Heart left ventricle (tissue), 16 donors: ENCODE measurements at regions not wholly inside any gene's neighbourhood (a gene's known extent, or its start where the extent isn't known, plus 50 kb on each side); places are given as distances from the start of the nearest gene placed in this dataset.

Experiments
- ATAC-seq, 4 donors: fragments of 200-7000 bp; cut with Tn5 transposase; one replicate each; pipeline ENCODE4 v1.9.1; 2020 to 2022; ENCODE audit warnings: moderate library complexity in 4 of 4, mild to moderate bottlenecking in 3 of 4, moderate number of reproducible peaks in 1 of 4
- DNase-seq, 5 donors: peaks; one replicate each; pipeline ENCODE4 v3.0.0-alpha.2; 2020
- H3K27ac ChIP-seq, 12 donors: fragments of 200-600 bp; sonication (generic) in 4 of 12; one replicate each; pipeline versions ENCODE4 v1.5.0 to v1.8.0; 2016 to 2022; ENCODE audit warnings: mild to moderate bottlenecking in 2 of 12
- H3K27me3 ChIP-seq, 9 donors: fragments of 200-600 bp; sonication (generic) in 2 of 9; one replicate each; pipeline versions ENCODE4 v1.5.1 to v1.8.0; 2016 to 2022; ENCODE audit warnings: mild to moderate bottlenecking in 3 of 9
- H3K36me3 ChIP-seq, 9 donors: fragments of 200-600 bp; sonication (generic) in 2 of 9; one replicate each; pipeline versions ENCODE4 v1.5.0 to v1.8.0; 2018 to 2022; ENCODE audit warnings: mild to moderate bottlenecking in 2 of 9
- H3K4me1 ChIP-seq, 12 donors: fragments of 200-600 bp; sonication (generic) in 4 of 12; one replicate each; pipeline versions ENCODE4 v1.5.0 to v1.8.0; 2016 to 2022; ENCODE audit warnings: mild to moderate bottlenecking in 3 of 12
- H3K4me3 ChIP-seq, 12 donors: fragments of 200-600 bp; sonication (generic) in 4 of 12; one replicate each; pipeline versions ENCODE4 v1.5.0 to v1.8.0; 2017 to 2022; ENCODE audit warnings: mild to moderate bottlenecking in 9 of 12, moderate library complexity in 4 of 12
- H3K9me3 ChIP-seq, 12 donors: fragments of 200-600 bp; sonication (generic) in 4 of 12; one replicate each; pipeline versions ENCODE4 v1.5.0 to v1.8.0; 2016 to 2022; ENCODE audit warnings: mild to moderate bottlenecking in 1 of 12
- CTCF ChIP-seq, 12 donors: fragments of 200-600 bp; sonication (generic) in 4 of 12; IDR thresholded peaks; one replicate each; pipeline versions ENCODE4 v1.5.0 to v1.8.0; 2018 to 2022; ENCODE audit warnings: antibody characterized with exemption in 12 of 12, mild to moderate bottlenecking in 5 of 12
- POLR2A ChIP-seq, 2 donors: fragments of 450-650 bp; IDR thresholded peaks; one replicate each; pipeline ENCODE4 v1.6.1; 2017; ENCODE audit warnings: antibody characterized with exemption in 2 of 2, mild to moderate bottlenecking in 2 of 2, moderate library complexity in 2 of 2
- WGBS, 4 donors: extraction: QIAGEN DNeasy Blood & Tissue Kit in 2 of 4; methylation state at CpG; one replicate each; pipeline versions ENCODE4 v1.1.5 to v1.1.7; 2013 to 2018; 5-methylcytosine and 5-hydroxymethylcytosine counted together
- intact Hi-C, 10 donors: fragments of 100-400 bp; cut with DNase I; formaldehyde crosslinking; loops; one replicate each; pipeline versions ENCODE4 v1.11.1 to v1.14.2; 2022
- donor health status: ischemic (EF 13 %, LVEDD 7.1; RV severe dilation, severe dysfunction).
- donor health status: healthy with polysubstance abuse.
- donor health status: DM: no; HTN: yes; CAD: no.
- donor health status: DM: no; HTN: no; CAD: no.
- donor health status: ischemic (EF 25% LVEDD 6.9; RV normal size, moderate dysfunction).
- donor health status: ischemic (EF 25% LVEDD 5.7; RV mildly dilated, moderate dysfunction).
- donor health status: healthy.
- donor health status: DM: yes; HTN: yes; CAD: no.
- donor health status: ischemic (EF 35%, LVEDD 5.7; RV mildly dilated, moderate dysfunction).
- donor health status: nonischemic (EF 11% LVEDD 7.7; RV severe dilation, severe dysfunction).
- donor health status: DM: yes; HTN: yes; CAD: no.
- donor health status: PGD.
- donor health status: ischemic (EF 29% LVEDD 5.4; RV normal size, mild dysfunction).
- donor health status: nonischemic (EF 23%, LVEDD 6.1; RV moderate dilation, normal function).

GRCh38 chrX:149259241-149259640 is 245.9 kb downstream of the IDS start:
- TF ChIP-seq POLR2A (IDR thresholded peaks at IDR 0.05) (no peak), CTCF (IDR thresholded peaks at IDR 0.05) (no peak)
- Histone ChIP-seq H3K27me3 (peaks cover 0 to 4% (median 0%) of the 10 kb centered on the region in 9 donors), H3K36me3 (no peaks in the 10 kb centered on the region), H3K4me3 (no peak overlapping the region), H3K4me1 (no peaks in the 10 kb centered on the region), H3K27ac (no peak overlapping the region), H3K9me3 (no peaks in the 10 kb centered on the region)
- intact Hi-C loops: no loop called here
- ATAC-seq (no peak), DNase-seq (no peak)
- 62 to 81% (median 69%) methylated on average over 2 of the region's 2 CpGs for WGBS, 4 donors

- intact Hi-C loops: no loop called here
- no peak overlapping the region for H3K4me3 ChIP-seq
- H3K4me1 ChIP-seq: no peaks in the 10 kb centered on the region
- WGBS, 4 donors: 60 to 80% (median 78%) methylated on average over 1 of the region's 1 CpG
- no peaks in the 10 kb centered on the region for H3K9me3 ChIP-seq
- ATAC-seq (no peak), DNase-seq (no peak)
- H3K36me3 ChIP-seq: no peaks in the 10 kb centered on the region
- no peaks in the 10 kb centered on the region for H3K27me3 ChIP-seq
- no peak for TF ChIP-seq CTCF (IDR thresholded peaks at IDR 0.05)
- no peak for TF ChIP-seq POLR2A (IDR thresholded peaks at IDR 0.05)
- no peak overlapping the region for H3K27ac ChIP-seq
These were observed 249.2 kb downstream of the IDS start for GRCh38 chrX:149255860-149256259.

GRCh38 chrX:149248073-149248625 is 257.0 kb downstream of the IDS start:
- ATAC-seq (no peak), DNase-seq (no peak)
- peaks cover 0 to 4% (median 0%) of the 10 kb centered on the region in 9 donors for H3K27me3 ChIP-seq
- peaks cover 0 to 7% (median 0%) of the 10 kb centered on the region in 12 donors for H3K9me3 ChIP-seq
- 60 to 75% (median 71%) methylated on average over 3 of the region's 3 CpGs for WGBS, 4 donors
- TF ChIP-seq CTCF (IDR thresholded peaks at IDR 0.05) (no peak), POLR2A (IDR thresholded peaks at IDR 0.05) (no peak)
- no peak overlapping the region for H3K27ac ChIP-seq
- no peaks in the 10 kb centered on the region for H3K4me1 ChIP-seq
- intact Hi-C loops: no loop called here
- no peaks in the 10 kb centered on the region for H3K36me3 ChIP-seq
- H3K4me3 ChIP-seq: no peak overlapping the region

- Histone ChIP-seq H3K27me3 (no peaks in the 10 kb centered on the region), H3K36me3 (no peaks in the 10 kb centered on the region), H3K9me3 (peaks cover 0 to 5% (median 0%) of the 10 kb centered on the region in 12 donors), H3K4me1 (no peaks in the 10 kb centered on the region), H3K4me3 (no peak overlapping the region), H3K27ac (no peak overlapping the region)
- no peak for TF ChIP-seq CTCF (IDR thresholded peaks at IDR 0.05)
- no peak for TF ChIP-seq POLR2A (IDR thresholded peaks at IDR 0.05)
- WGBS, 4 donors: 55 to 68% (median 61%) methylated on average over 2 of the region's 2 CpGs
- intact Hi-C loops: no loop called here
- ATAC-seq (no peak), DNase-seq (no peak)
These were observed 274.4 kb downstream of the IDS start for GRCh38 chrX:149230689-149231088.
